Left lung (tissue), 4 donors: ENCODE measurements at regions not wholly inside any gene's neighbourhood (a gene's known extent, or its start where the extent isn't known, plus 50 kb on each side); places are given as distances from the start of the nearest gene placed in this dataset.

Source experiments
- ATAC-seq: fragments of 200-7000 bp; cut with Tn5 transposase; one replicate; pipeline ENCODE4 v1.9.1; 2020; ENCODE audit warnings: moderate library complexity
- DNase-seq, 4 donors: peaks; one replicate each; pipeline ENCODE4 v3.0.0-alpha.2; 2013 to 2020
- H3K27ac ChIP-seq, 2 donors: fragments of 200-600 bp; sonication (generic) in 1 of 2; one replicate each; pipeline versions ENCODE4 v1.5.0 to v1.8.0; 2020 to 2021
- H3K27me3 ChIP-seq, 2 donors: fragments of 200-600 bp; sonication (generic) in 1 of 2; one replicate each; pipeline versions ENCODE4 v1.5.0 to v1.8.0; 2020 to 2021
- H3K36me3 ChIP-seq, 2 donors: fragments of 200-600 bp; sonication (generic) in 1 of 2; one replicate each; pipeline versions ENCODE4 v1.5.0 to v1.8.0; 2020 to 2021
- H3K4me1 ChIP-seq, 2 donors: fragments of 200-600 bp; one replicate each; pipeline ENCODE4 v1.8.0; 2021
- H3K4me3 ChIP-seq, 2 donors: fragments of 200-600 bp; sonication (generic) in 1 of 2; one replicate each; pipeline versions ENCODE4 v1.5.0 to v1.8.0; 2020 to 2021; ENCODE audit warnings: mild to moderate bottlenecking in 1 of 2
- H3K9me3 ChIP-seq, 2 donors: fragments of 200-600 bp; sonication (generic) in 1 of 2; one replicate each; pipeline versions ENCODE4 v1.5.0 to v1.8.0; 2020 to 2021
- intact Hi-C, 2 donors: fragments of 100-400 bp; cut with DNase I; formaldehyde crosslinking; loops; one replicate each; pipeline versions ENCODE4 v1.11.2 to v1.14.2; 2022
- TF ChIP-seq, protein P1 (sequence below), 2 donors: fragments of 200-600 bp; sonication (generic) in 1 of 2; IDR thresholded peaks; one replicate each; pipeline versions ENCODE4 v1.5.0 to v1.8.0; 2021; ENCODE audit warnings: antibody characterized with exemption in 2 of 2
- donor health status: DM: no; HTN: yes; CAD: no.
- donor health status: DM: no; HTN: no; CAD: no.

- Histone ChIP-seq H3K4me1 (peaks cover 0 to 6% of the 10 kb centered on the region in 2 donors), H3K9me3 (no peaks in the 10 kb centered on the region), H3K36me3 (no peaks in the 10 kb centered on the region), H3K27ac (no peak overlapping the region), H3K4me3 (no peak overlapping the region), H3K27me3 (no peaks in the 10 kb centered on the region)
- ATAC-seq (no peak), DNase-seq (no peak)
- intact Hi-C loops, result no loop called here
- TF ChIP-seq, protein P1, sequence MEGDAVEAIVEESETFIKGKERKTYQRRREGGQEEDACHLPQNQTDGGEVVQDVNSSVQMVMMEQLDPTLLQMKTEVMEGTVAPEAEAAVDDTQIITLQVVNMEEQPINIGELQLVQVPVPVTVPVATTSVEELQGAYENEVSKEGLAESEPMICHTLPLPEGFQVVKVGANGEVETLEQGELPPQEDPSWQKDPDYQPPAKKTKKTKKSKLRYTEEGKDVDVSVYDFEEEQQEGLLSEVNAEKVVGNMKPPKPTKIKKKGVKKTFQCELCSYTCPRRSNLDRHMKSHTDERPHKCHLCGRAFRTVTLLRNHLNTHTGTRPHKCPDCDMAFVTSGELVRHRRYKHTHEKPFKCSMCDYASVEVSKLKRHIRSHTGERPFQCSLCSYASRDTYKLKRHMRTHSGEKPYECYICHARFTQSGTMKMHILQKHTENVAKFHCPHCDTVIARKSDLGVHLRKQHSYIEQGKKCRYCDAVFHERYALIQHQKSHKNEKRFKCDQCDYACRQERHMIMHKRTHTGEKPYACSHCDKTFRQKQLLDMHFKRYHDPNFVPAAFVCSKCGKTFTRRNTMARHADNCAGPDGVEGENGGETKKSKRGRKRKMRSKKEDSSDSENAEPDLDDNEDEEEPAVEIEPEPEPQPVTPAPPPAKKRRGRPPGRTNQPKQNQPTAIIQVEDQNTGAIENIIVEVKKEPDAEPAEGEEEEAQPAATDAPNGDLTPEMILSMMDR (IDR thresholded peaks at IDR 0.05), result no peak
Measured at GRCh38 chr2:217086718-217087117, 226.9 kb upstream of the TNP1 start.

DNA sequence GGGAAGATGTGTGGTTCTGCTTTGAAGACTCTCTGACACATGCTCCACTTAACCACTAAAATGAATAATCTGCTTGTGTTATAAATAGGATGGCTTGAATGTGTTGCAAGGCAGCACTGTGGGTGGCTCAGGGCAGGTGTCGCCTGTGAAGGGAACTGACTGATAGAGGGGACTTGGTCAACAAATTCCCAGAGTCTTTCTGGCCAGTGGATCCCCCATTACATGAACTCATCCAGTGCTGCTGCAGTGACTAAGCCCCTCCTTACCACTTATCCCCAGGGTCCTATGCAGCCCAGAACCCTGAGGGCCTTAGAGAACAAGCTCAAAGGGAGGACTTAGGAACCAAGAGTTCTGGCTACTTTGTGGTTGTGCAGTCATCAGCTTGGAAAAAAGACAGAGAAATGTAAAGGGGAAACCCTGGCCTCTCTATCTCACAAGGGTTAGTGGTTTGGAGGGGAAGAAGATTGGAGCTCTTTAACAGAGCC, 226.2 kb upstream of the TNP1 start:
- Histone ChIP-seq H3K36me3 (no peaks in the 10 kb centered on the region), H3K27me3 (no peaks in the 10 kb centered on the region), H3K4me3 (no peak overlapping the region), H3K4me1 (peaks cover 0 to 6% of the 10 kb centered on the region in 2 donors), H3K9me3 (no peaks in the 10 kb centered on the region), H3K27ac (no peak overlapping the region)
- DNase-seq (no peak), ATAC-seq (peak; percentile 53)
- intact Hi-C loops, result no loop called here
- TF ChIP-seq, protein P1 (IDR thresholded peaks at IDR 0.05), result no peak

DNA sequence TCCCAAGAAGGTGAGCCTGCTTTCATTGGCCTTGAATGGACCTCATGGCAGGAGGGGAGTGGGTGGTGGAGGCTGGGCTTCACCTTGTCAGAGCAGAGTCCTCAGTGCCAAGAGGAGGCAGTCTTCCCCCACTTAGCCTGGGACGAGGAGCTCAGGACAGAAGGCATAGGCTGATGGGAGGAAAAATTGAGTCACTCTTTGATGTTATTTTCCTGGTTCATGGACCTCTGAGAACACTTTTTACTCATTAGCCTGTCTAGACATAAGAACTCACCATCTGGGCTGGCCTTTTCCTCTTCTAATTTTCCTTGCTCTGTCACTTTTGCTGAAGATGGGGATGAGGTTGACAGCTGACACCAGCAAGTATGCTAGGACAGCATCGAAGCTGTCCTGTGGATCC, 225.7 kb upstream of the TNP1 start:
- DNase-seq (no peak), ATAC-seq (peak; percentile 38)
- Histone ChIP-seq H3K36me3 (no peaks in the 10 kb centered on the region), H3K9me3 (no peaks in the 10 kb centered on the region), H3K27me3 (no peaks in the 10 kb centered on the region), H3K4me3 (no peak overlapping the region), H3K27ac (no peak overlapping the region), H3K4me1 (peaks cover 0 to 6% of the 10 kb centered on the region in 2 donors)
- intact Hi-C loops, result no loop called here
- TF ChIP-seq, protein P1 (IDR thresholded peaks at IDR 0.05), result no peak

DNA sequence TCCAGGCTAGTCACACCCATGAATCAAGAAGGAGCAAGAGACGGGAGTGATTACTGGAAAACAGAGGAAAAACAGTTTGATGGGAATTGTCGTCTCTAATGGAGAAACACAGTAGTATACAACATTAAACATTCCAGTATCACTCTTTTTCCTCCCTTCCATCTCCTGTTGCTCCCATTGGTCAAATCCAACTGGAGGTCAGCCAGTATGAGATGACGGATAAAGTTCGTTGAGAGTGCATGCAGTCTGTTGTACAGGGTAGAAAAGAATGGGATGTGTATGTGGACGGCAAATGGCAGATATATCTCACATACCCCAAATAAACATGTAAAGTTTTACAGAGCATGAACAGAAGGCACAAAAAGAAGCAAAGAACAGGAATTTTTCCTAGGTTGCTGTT, 221.9 kb upstream of the TNP1 start:
- ATAC-seq, result no peak
- Histone ChIP-seq H3K36me3 (no peaks in the 10 kb centered on the region), H3K27me3 (no peaks in the 10 kb centered on the region), H3K9me3 (no peaks in the 10 kb centered on the region), H3K4me1 (no peaks in the 10 kb centered on the region), H3K27ac (no peak overlapping the region), H3K4me3 (no peak overlapping the region)
- intact Hi-C loops, result no loop called here
- no peak for DNase-seq
- TF ChIP-seq, protein P1 (IDR thresholded peaks at IDR 0.05), result no peak

DNA sequence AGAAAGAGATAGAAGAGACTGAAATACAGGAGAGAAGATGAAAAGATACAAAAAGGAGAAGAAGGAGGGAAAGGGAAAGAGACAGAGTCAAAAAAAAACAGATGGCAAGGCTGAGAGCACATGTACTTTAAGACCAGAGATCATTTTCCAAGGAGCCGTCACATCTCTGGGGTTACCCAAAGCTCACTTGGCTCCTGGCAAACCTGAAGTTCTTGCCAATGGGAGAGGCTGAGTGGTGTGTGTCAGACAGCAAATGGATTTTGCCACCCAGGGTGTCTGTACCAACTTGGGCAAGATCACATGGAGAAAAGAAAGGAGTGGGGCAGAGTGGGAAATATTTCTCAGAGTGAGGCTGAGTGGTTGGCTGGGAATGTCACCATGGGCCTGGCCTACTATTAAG, 219.3 kb upstream of the TNP1 start:
- H3K4me3 ChIP-seq, result no peak overlapping the region
- H3K4me1 ChIP-seq, result no peaks in the 10 kb centered on the region
- no peaks in the 10 kb centered on the region for H3K9me3 ChIP-seq
- H3K36me3 ChIP-seq, result no peaks in the 10 kb centered on the region
- TF ChIP-seq, protein P1 (IDR thresholded peaks at IDR 0.05), result no peak
- DNase-seq (no peak), ATAC-seq (no peak)
- intact Hi-C loops, result no loop called here
- H3K27ac ChIP-seq, result no peak overlapping the region
- H3K27me3 ChIP-seq, result no peaks in the 10 kb centered on the region
